Stimulated activated CD4-positive, alpha-beta T cell treated with anti-CD3 and anti-CD28 coated beads, Interleukin-4, amount 100 ng/mL, for 48 hours (primary cell): ENCODE measurements at regions not wholly inside any gene's neighbourhood (a gene's known extent, or its start where the extent isn't known, plus 50 kb on each side); places are given as distances from the start of the nearest gene placed in this dataset.

Source experiments
- DNase-seq, 2 donors: peaks; one replicate each; pipeline ENCODE4 v3.0.0-alpha.2; 2020; ENCODE audit warnings: low read depth in 2 of 2

DNA sequence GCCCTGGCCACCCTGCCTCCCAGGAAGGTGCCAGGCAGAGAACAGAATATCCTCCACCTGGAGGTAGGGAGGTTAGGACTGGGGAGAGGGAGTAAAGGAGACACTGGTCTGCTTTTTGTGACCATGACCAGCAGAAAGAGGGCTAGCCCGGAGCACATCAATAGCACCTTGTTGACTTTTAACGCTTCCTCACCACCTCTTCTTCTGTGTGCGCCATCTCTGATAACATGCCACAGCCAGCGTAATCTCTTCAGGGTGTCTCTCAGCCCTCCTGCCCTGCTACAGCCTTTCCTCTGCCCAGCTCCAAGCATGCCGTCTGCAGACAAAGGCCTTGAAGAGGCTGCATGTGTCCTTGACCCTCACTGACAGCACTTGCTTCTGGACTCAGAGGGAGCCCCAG lies 50.9 kb upstream of the GJA5 start:
- DNase-seq, result no peak

DNA sequence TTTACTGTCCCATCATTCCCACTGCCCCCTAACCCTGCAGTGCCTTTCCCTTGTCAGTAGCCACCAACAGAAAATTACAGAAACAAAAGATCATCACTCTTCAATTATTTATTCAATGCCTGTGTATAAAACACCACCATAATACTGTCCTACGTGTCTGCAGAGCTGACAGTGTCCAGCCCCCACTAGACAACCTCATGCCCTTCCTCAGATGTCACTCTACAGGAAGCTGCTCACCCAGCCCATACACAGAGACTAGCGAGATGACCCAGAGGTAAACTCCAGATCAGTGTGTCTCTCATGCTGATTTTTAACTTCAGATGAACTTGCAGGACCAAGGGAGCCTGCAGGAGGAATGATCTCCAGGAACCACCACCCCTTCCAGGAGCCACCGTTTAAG lies 51.3 kb upstream of the GJA5 start:
- no peak for DNase-seq

DNA sequence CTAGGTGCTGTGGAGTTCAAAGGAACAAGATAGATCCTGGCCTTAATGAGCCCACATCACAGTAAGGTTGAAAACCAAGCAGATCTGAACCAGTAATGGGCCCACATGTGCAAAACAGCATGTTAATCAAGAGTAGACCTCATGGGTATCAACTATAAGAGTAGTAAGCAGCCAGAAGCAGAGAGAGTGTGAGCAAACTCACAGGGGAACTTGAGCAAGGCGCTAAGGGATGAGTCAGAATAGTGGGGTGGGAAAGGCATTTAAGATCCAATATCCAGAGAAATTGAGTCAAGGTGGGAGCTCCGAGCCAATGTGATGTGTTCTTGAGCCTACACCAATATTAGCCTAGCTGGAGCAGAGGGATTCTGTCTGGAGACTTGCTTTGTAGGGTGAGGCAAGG lies 52.4 kb upstream of the GJA5 start:
- no peak for DNase-seq

DNA sequence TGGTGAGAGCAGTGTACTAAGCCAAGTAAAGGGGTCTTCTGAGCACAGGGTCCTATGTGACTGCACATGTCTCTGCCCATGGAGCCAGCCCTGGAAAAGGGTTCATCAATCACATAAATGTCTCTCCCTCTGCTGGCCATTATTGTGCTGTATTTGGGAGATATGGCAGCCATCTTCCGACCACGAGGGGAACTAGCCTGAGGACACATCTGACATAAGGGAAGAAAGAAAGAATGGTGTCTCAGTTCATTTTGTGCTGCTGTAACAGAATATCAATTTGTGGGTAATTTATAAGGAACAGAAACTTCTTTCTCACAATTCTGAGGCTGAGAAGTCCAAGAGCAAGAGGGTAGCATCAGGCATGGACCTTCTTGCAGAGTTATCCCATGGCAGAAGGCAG lies 55.1 kb upstream of the GJA5 start:
- DNase-seq, result no peak

DNA sequence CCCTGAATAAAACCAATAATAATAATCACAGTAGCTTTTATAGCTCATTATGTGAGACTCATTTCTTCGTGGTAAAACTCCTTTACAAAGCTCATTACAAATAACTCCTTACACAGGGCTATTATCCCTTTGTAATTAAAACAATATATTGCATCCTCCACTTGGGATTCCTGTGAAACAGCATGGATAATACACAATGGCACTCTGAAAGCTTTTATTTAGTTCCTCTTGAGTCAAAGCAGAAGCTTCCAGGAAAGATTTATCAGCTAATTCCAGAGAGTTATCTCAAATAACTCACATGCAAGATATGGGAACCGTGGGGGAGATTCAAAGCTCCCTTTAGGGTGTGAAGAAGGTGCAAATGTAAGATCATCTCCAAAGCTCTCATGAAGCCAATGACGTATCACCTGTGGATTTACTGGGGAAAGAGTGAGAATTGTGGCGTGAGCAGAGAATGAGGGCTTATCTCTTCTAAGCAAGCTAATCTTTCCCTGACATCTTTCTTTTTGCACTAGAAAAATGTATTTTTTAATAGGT lies 60.4 kb upstream of the GJA5 start:
- no peak for DNase-seq

DNA sequence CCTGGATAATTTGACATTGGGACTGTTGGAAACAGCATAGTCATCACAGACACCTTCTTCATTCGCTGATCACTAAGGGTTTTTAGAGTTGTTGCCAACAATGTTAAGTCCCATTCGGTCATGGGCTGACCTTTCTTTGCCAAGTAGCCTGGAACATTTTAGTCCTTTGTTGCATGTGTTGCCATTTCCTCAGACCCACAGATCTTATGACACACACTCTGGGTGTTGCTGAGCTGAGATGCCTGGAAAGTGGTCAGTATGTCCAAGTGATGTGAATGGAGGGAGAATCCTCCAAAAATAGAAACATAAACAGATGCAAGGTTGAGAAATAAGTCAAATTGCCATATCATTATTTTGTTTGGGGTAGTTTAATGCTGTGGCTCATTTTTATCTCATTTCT lies 61.5 kb upstream of the GJA5 start:
- DNase-seq, result no peak

DNA sequence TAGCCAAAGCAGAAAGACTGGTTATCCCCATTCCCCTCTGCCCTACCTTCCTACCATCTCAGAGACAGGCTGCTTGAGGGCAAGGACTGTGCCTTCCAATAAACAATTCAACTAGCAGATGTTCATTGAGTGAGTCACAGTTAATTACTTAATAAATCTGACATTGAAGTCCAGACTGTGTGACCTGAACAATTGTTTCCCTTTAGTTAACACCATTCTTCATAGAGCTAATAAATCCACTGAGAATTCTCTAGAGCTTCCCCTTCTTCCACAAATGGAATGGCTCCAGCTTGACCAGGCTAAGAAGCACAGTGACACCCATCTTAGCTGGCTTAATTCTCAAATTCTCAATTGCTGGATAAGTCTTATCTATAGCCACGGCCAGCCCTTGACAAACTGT lies 61.9 kb upstream of the GJA5 start:
- DNase-seq, result no peak

DNA sequence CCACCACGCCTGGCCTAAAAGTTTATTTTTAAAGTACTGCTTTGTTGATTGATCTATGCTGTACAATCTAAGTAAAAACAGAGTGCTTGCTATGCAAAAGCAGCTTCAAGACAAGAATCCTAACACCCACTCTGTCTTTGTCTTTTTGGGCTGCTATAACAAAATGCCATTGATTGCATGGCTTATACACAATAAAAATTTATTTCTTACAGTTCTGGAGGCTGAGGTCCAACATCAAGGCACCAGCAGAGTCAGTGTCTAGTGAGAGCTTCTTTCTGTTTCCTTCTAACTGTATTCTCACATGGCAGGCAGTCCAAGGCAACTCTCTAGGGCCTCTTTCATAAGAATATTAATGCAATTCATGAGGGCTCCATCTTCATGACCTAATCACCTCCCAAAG lies 63.6 kb upstream of the GJA5 start:
- DNase-seq, result no peak

DNA sequence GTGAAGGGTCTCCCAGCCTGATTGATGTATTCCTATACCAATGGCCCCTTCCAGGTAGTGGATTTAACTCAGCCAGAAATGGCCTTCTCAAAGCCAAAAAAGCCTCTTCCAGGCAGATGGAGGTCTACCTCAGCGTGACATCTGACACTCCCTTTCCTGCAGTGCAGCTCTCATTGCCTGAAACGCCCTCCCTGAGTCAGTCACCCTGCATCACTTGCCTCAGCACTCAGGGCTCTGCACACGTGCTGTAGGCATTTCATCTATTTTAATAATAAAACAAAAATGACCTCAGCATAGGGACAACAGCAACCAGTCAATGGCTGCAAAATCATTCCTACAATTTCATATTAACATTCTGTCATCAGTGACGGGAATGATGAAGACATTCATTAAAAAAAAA lies 64.4 kb upstream of the GJA5 start:
- DNase-seq, result no peak

DNA sequence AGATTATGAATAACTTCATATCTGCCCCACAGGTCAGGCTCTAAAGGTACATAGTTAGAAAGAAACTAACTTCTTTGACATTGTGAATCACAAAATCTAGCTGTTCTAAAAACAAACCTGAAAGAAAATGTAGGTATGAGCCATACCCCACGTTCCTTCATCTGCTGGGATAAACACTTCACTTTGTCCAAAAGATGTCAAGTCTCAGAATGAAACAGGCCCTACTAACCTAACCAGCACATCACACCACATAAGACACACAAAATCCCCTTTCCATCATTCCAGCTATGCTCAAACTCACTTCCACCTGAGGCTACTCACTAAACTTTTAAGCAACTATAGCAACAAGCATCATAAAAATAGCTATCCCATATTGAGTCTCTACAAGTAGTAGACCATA lies 65.2 kb upstream of the GJA5 start:
- no peak for DNase-seq

DNA sequence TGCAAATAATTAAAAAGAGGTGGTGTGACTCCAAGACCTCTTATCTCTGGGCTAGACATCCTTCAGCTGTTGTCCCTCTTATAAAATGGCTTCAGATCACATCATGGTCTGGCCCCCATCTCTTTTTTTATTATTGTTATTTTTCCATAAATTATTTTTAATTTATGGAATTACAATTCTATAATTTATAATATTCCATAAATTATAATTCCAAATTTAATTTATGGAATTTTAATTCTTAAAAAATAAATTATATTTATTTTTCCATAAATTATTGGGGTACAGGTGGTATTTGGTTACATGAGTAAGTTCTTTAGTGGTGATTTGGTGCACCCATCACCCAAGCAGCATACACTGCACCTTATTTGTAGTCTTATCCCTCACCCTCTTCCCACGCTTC lies 65.9 kb upstream of the GJA5 start:
- DNase-seq, result no peak

DNA sequence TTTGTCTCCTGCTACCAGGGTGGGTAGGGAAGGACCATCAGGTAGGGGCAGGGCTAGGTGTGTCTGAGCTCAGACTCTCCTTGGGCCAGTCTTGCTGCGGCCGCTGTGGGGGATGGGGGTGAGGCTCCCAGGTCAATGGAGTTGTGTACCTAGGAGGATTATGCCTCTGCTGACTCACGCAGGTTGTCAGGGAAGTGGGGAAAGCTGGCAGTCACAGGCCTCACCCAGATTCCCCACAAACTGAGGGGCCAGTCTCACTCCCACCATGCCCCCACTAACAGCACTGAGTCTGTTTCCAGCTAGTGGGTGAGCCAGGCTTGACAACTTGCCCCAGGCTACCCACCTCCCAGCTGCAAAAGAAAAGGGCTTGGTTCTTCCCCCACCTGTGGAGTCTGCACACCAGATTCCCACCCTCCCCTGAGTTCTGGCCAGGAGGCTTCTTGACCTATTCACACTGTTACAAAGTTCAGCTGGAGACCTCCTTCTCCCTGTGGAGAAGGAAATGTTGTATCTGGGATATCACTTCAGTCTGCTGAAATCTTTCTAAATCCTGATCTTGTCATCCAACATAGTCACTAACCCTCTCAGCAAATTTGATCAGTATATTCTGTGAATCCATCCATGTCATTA lies 69.2 kb upstream of the GJA8 start:
- DNase-seq, result no peak

DNA sequence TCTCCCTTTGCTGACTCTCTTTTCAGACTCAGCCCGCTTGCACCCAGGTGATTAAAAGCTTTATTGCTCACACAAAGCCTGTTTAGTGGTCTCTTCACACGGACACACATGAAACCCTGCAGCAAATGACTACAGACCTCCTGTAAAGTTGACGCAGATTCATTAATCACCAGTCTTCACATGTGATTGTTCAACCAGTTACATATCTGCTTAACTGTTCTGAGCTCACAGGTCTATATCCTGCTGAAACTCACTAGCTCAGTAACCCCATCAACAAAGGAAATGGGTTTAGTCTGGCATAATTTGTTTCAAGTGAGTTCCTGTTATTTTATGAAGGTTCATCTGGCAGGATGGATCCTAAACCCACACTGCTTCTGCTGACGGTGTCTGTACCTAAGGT lies 68.4 kb upstream of the GJA8 start:
- DNase-seq, result no peak

DNA sequence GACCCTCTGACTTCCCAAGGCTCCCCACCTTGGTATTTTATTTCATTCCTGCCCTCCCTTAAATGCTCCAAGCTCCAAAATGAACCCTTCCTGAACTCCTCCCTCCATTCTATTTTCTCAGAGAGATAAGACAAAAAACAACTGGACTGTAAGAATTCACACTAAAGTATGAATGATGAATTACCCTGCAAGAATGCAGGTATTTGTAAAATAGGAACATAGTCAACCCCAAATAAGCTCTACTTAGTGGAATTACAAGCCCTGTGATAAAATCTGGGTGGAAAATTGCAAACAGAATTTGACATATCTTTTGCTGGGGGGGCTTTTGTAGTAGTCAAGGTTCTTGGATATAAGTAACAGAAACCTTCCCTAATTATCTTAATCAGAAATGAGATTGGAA lies 67.8 kb upstream of the GJA8 start:
- no peak for DNase-seq

DNA sequence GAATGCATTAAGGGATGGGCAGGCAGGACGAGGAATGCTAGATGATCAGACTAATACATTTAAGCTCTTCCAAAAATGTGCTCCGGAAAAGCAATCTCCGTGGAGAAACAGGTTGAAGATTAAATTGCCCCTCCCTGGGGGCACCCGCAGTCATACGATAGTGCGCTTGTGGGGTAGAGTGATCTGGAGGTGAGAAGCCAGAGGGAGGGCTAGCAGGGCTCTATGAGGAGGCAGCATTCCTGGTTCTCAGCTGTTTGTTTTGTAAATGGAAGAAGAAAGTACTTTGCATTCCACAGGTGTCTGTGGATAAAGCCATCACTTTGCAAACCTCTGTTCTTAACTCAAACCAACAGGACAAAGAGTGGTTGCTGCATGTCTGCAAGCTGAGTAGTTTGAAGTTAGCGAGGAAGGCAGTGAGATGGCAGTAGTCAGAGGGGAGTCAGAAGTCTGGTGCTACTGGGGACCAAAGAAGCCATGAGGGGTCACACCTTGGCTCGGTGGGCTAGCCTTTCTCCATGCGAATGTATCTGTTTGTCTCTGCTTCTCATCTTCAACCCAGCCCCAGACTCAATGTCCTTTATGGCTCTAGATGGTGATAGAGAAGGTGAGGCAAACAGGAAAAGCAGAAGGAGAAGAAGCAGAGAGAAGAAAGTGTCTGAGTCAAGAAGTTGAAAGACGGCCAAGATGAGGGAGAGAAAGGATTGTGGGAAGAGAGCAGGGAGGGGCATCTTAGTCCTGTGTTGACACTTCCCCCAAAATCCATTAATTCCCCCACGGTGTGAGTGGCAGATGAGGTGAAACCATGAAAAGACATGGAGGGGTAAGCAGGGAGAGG lies 65.2 kb upstream of the GJA8 start:
- no peak for DNase-seq

DNA sequence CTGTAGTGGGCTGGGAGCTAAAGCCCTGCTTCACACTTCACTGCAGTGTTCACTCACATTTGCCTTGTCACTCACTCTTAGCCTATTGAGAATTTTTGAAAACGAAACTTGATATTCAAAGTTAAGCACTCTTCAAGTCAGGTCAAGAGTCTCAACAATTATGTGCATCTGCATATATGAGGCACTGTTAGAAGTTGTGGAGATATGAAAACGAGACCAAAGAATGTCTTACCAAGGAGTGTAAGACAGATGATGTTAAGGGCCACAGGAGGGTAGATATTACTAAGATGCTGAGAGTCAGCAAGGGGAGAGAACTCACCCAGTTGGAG lies 64.7 kb upstream of the GJA8 start:
- no peak for DNase-seq

DNA sequence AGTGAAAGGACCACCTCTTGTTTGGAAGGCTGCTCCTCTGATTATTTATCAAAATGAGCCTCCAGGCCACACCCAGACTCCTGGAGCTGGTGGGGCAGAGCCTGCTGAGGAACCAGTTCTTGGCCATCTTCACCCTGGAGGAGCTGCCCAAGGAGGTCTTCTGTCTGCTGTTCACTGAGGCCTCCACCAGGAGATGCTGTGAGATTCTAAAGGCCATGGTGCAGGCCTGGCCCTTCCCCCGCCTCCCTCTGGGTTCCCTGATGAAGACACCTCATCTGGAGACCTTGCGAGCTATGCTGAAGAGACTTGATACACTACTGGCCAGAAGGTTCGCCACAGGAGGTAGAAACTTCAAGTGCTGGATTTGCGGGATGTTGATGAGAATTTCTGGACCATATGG lies 61.7 kb upstream of the GJA8 start:
- DNase-seq, result peak; percentile 5 to 6

DNA sequence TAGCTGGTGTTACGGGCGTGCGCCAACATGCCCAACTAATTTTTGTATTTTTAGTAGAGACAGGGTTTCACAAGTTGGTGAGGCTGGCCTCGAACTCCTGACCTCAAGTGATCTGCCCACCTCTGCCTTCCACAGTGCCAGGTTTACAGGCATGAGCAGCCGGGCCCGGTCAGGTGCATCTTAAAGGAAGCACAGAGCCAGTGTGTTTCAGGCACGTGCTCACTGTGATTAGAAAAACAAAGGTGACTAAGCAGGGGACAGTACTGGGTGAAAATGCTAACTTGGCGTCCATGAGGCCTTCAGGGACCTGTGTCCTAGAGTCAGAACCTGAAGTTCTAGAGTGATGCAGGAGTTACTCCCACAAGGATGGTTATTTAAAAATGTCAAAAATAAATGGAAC lies 60.0 kb upstream of the GJA8 start:
- DNase-seq, result no peak

DNA sequence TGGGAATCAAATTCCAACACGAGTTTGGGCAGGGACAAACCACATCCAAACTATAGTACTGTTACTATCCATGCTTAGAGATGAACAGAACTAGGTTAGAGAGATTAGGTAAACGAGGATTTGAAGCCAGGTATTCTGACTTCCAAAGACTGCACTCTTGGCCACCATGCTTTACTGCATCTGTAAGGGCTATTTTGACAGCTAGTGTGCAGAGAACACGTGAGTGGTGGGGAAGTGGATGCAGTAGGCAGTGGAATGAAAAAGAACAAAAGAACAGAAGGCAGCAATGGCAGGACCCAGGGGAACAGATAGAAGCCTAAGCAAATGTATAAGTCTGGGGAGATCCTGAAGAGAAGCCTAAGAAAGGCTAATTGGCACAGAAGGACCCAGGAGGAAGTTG lies 59.1 kb upstream of the GJA8 start:
- DNase-seq, result no peak

DNA sequence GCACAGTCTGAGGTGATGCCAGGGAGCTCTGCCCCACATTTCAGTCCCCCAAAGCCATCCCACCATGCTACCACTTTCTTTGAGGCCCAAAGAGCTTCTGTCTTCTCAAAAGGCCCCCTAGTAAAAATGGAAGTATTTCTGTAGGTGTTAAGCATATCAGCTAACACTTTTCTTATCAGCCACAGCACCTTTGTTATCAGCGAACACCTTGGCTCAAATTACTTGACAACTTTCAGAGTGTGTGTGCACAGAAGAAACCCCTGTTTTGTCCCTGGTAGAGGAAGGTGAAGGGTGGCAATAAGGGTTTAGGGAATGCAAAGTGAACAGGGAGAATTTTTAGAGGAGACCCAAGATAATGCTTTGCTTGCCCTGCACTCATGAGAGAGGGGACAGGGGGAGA lies 54.8 kb upstream of the GJA8 start:
- DNase-seq, result no peak

DNA sequence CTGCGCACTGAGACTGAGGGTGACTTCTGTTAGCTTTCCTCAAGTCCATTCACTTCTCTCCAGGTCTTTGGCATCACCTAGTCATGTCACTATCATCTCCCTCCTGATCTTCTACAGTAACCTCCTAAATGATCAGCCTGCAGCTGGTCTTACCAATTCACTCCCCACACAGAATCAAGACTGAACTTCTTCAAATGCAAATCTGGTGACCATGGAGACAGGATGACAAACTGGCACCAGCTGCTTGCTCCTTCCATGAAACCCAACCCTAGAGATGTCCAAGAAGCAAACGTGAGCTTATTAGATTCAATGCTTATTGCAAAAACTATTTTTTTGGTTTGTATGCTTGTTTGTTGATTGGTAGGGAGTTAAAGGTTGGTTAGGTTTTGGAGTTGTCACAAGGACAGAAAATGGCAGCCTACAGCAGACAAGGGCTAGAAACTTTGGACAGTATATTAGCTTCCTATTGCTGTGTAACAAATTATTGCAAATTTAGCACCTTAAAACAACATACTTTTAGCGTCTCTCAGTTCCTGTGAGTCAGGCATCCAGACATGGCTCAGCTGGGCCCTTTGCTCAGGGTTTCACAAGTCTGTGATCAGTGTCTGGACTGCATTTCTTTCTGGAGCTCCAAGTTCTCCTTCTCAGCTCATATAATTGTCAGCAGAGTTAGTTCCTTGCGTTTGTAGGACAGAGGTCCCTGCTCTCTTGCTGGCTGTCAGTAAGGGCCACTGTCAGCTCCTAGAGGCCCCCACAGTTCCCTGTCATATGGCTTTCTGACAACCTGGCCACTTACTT lies 53.3 kb upstream of the GJA8 start:
- no peak for DNase-seq

DNA sequence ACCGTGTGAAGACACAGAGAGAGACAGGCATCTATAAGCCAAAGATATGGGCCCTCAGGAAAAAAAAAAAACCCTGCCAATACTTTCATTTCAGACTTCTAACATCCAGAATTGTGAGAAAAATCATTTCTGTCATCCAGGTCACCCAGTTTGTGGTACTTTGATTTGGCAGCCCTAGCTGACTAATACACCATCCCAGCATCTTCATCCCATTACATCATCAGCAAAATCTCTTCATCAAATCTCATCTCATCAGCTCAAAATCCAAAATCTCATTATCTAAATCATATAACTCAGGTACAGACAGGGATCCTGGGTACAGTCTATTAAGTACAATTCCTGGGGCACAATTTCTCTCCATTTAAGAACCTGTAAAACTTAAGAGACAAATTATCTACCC lies 51.9 kb upstream of the GJA8 start:
- no peak for DNase-seq

DNA sequence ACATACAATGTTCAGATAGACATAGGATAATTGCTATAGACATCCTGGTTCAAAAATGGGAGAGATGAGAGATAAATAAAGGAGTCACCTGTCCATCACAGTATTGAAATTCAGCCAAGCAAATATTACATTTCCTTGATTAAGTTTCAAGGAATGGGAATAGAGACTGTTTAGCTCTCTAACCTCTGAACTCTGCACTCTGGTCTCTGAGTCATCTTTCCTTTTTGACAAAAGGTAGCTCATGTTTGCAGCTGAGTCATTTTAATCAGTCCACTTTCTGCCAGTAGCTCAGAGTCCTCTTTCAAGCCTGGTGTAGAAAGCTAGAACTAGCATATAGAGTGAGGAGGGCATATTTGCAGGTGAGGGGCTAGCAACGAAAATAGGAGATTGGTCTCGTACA lies 51.4 kb upstream of the GJA8 start:
- DNase-seq, result no peak
